Keratinocyte (primary cell): ENCODE measurements at regions not wholly inside any gene's neighbourhood (a gene's known extent, or its start where the extent isn't known, plus 50 kb on each side); places are given as distances from the start of the nearest gene placed in this dataset.
A peak's percentile ranks its signal among the peaks of the same experiment; 100 is the strongest.
"Not testable (repeated sequence)": the region's sequence is repeated elsewhere in the genome, so short reads cannot be mapped to it uniquely, and the experiment has no call there.

Experiments used
- DNase-seq: peaks from one replicate; pipeline ENCODE4 v3.0.0-alpha.2; 2011; ENCODE audit warnings: low read depth, missing footprints, low spot score
- FAIRE-seq: peaks from 2 replicates; lab custom pipeline; 2011; peaks lifted over from hg19 to GRCh38; lab: Jason Lieb, UNC
- H2AFZ ChIP-seq: 2 replicates; pipeline ENCODE4 v1.6.0; 2012; ENCODE audit warnings: low read length, control low read depth, inconsistent platforms; ENCODE audit not compliant: control insufficient read depth
- H3K27ac ChIP-seq: 2 replicates; pipeline ENCODE4 v1.5.1; 2011; ENCODE audit warnings: low read length; ENCODE audit not compliant: control insufficient read depth, insufficient read depth
- H3K27me3 ChIP-seq: 3 replicates; pipeline ENCODE4 v1.6.0; 2011; ENCODE audit warnings: low read length; ENCODE audit not compliant: control insufficient read depth, insufficient read depth; ENCODE audit errors: extremely low read depth
- H3K36me3 ChIP-seq, 2 experiments: 2 replicates in 1 of 2; 3 replicates in 1 of 2; pipeline ENCODE4 v1.5.1; 2011; ENCODE audit warnings: low read length in 2 of 2, mild to moderate bottlenecking in 1 of 2; ENCODE audit not compliant: control insufficient read depth in 2 of 2, insufficient read depth in 2 of 2; ENCODE audit errors: extremely low read depth in 1 of 2
- H3K4me1 ChIP-seq: 3 replicates; pipeline ENCODE4 v1.5.1; 2011; ENCODE audit warnings: low read length; ENCODE audit not compliant: control insufficient read depth, insufficient read depth; ENCODE audit errors: extremely low read depth
- H3K4me2 ChIP-seq: 3 replicates; pipeline ENCODE4 v1.6.0; 2011; ENCODE audit warnings: low read depth, low read length; ENCODE audit not compliant: control insufficient read depth, insufficient read depth; ENCODE audit errors: extremely low read depth
- H3K4me3 ChIP-seq, 3 experiments: fragments of 200-600 bp in 1 of 3; sonication (generic) in 1 of 3; 2 replicates in 2 of 3; 3 replicates in 1 of 3; pipeline ENCODE4 v1.5.1; 2011 to 2016; ENCODE audit warnings: low read length in 3 of 3, mild to moderate bottlenecking in 3 of 3, control low read depth in 2 of 3, inconsistent platforms in 1 of 3, low read depth in 1 of 3, mixed read lengths in 1 of 3, mixed run types in 1 of 3, moderate library complexity in 1 of 3; ENCODE audit not compliant: control insufficient read depth in 2 of 3, insufficient read depth in 2 of 3; ENCODE audit errors: extremely low read depth in 1 of 3
- H3K79me2 ChIP-seq: 2 replicates; pipeline ENCODE4 v1.6.0; 2012; ENCODE audit warnings: low read length; ENCODE audit not compliant: control insufficient read depth, insufficient read depth
- H3K9ac ChIP-seq: 3 replicates; pipeline ENCODE4 v1.6.0; 2011; ENCODE audit warnings: low read length; ENCODE audit not compliant: control insufficient read depth, insufficient read depth; ENCODE audit errors: extremely low read depth
- H3K9me1 ChIP-seq: 3 replicates; pipeline ENCODE4 v1.6.0; 2011; ENCODE audit warnings: low read length; ENCODE audit not compliant: control insufficient read depth, insufficient read depth; ENCODE audit errors: extremely low read depth
- H3K9me3 ChIP-seq: 2 replicates; pipeline ENCODE4 v1.5.1; 2012; ENCODE audit warnings: low read depth, low read length; ENCODE audit not compliant: control insufficient read depth
- H4K20me1 ChIP-seq: 3 replicates; pipeline ENCODE4 v1.6.0; 2011; ENCODE audit warnings: low read length; ENCODE audit not compliant: control insufficient read depth, insufficient read depth; ENCODE audit errors: extremely low read depth
- EZH2 ChIP-seq: IDR thresholded peaks from one replicate; pipeline ENCODE4 v1.6.1; 2012; ENCODE audit warnings: inconsistent platforms, mild to moderate bottlenecking, low read length, moderate library complexity
- dilution Hi-C: fragments of 300-500 bp; cut with MboI; formaldehyde crosslinking; loops from one replicate; pipeline ENCODE4 v1.7.0; 2020; ENCODE audit warnings: low sequenced_read_pairs; ENCODE audit not compliant: extremely low pct_ligation_motif_present
- TF ChIP-seq, protein P1 (sequence below), 3 experiments: IDR thresholded peaks in 1 of 3; conservative IDR thresholded peaks in 1 of 3; optimal IDR thresholded peaks in 1 of 3; 2 replicates in 2 of 3; 3 replicates in 1 of 3; pipeline versions ENCODE3 to v1.5.1; 2011; ENCODE audit warnings: low read length in 3 of 3, mild to moderate bottlenecking in 3 of 3, moderate library complexity in 2 of 3, control low read depth in 1 of 3, inconsistent platforms in 1 of 3; ENCODE audit not compliant: insufficient read depth in 2 of 3; ENCODE audit errors: extremely low read depth in 1 of 3

GRCh38 chr13:83077499-83077898, 804.8 kb downstream of the SLITRK1 start:
- H4K20me1 ChIP-seq = no peaks in the 10 kb centered on the region
- no peaks in the 10 kb centered on the region for H3K79me2 ChIP-seq
- no peak for FAIRE-seq
- no peaks in the 10 kb centered on the region for H3K36me3 ChIP-seq
- no peak overlapping the region for H3K27ac ChIP-seq
- no peak overlapping the region for H2AFZ ChIP-seq
- H3K9ac ChIP-seq = no peak overlapping the region
- no peak for TF ChIP-seq EZH2
- TF ChIP-seq, protein P1, sequence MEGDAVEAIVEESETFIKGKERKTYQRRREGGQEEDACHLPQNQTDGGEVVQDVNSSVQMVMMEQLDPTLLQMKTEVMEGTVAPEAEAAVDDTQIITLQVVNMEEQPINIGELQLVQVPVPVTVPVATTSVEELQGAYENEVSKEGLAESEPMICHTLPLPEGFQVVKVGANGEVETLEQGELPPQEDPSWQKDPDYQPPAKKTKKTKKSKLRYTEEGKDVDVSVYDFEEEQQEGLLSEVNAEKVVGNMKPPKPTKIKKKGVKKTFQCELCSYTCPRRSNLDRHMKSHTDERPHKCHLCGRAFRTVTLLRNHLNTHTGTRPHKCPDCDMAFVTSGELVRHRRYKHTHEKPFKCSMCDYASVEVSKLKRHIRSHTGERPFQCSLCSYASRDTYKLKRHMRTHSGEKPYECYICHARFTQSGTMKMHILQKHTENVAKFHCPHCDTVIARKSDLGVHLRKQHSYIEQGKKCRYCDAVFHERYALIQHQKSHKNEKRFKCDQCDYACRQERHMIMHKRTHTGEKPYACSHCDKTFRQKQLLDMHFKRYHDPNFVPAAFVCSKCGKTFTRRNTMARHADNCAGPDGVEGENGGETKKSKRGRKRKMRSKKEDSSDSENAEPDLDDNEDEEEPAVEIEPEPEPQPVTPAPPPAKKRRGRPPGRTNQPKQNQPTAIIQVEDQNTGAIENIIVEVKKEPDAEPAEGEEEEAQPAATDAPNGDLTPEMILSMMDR (optimal IDR thresholded peaks at IDR 0.05 in 1 of 3, IDR thresholded peaks at IDR 0.05 in 1 of 3, conservative IDR thresholded peaks at IDR 0.05 in 1 of 3; ENCODE audit: extremely low read depth in 1 of 3, insufficient read depth in 2 of 3, low read length in 3 of 3) = no peak
- dilution Hi-C loops = no loop called here
- H3K9me3 ChIP-seq = no peaks in the 10 kb centered on the region
- H3K4me2 ChIP-seq = no peak overlapping the region
- H3K9me1 ChIP-seq = no peaks in the 10 kb centered on the region
- no peak overlapping the region for H3K4me3 ChIP-seq
- H3K4me1 ChIP-seq = no peaks in the 10 kb centered on the region
- DNase-seq = no peak
- no peaks in the 10 kb centered on the region for H3K27me3 ChIP-seq

DNA sequence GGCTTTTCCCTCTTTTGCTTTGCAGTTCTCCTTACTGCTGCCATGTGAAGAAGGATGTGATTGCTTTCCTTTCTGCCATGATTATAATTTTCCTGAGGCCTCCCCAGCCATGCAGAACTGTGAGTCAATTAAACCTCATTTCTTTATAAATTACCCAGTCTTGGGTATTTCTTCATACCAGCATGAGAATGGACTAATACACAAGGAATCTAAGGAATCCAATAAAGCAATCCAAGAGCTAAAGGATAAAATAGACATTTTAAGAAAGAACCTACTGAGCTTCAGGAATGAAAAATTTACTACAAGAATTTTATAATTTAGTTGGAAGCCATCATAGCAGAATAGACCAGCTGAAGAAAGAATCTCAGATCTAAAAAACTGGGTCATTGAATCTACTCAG, 808.3 kb downstream of the SLITRK1 start:
- H3K27ac ChIP-seq, H3K79me2 ChIP-seq, H3K36me3 ChIP-seq, dilution Hi-C loops, H3K27me3 ChIP-seq, FAIRE-seq, H3K9ac ChIP-seq, H3K4me3 ChIP-seq, H3K4me2 ChIP-seq, H3K9me3 ChIP-seq, H4K20me1 ChIP-seq, H2AFZ ChIP-seq, H3K4me1 ChIP-seq, DNase-seq, H3K9me1 ChIP-seq: not testable (repeated sequence)

DNA sequence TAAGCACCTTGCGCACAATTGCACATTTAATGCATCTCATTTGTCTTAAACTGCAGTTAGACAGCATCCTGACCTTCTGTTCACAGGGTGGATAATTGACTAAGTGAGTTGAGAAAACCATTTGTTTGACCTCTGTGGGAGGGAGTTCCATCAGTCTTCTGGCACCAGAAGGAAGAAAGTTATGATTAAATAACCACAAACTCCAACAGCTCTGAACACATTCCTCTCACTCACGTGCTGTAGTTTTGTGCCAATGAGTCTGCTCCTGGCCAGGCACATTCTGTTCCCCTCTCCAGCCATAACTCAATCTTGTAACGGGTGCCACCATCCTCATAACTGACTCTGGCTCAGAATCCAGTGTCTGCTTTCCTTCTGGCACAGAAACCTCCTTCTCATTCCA, 817.2 kb downstream of the SLITRK1 start:
- no peak overlapping the region for H3K4me3 ChIP-seq
- no peak overlapping the region for H3K4me2 ChIP-seq
- H3K36me3 ChIP-seq = no peaks in the 10 kb centered on the region
- no peak overlapping the region for H3K27ac ChIP-seq
- no peaks in the 10 kb centered on the region for H3K9me1 ChIP-seq
- TF ChIP-seq, protein P1 (optimal IDR thresholded peaks at IDR 0.05 in 1 of 3, IDR thresholded peaks at IDR 0.05 in 1 of 3, conservative IDR thresholded peaks at IDR 0.05 in 1 of 3; ENCODE audit: extremely low read depth in 1 of 3, insufficient read depth in 2 of 3, low read length in 3 of 3) = no peak
- TF ChIP-seq EZH2 = no peak
- dilution Hi-C loops = no loop called here
- no peak overlapping the region for H3K9ac ChIP-seq
- DNase-seq (no peak), FAIRE-seq (peak; percentile 32)
- H2AFZ ChIP-seq = no peak overlapping the region
- H3K9me3 ChIP-seq = no peaks in the 10 kb centered on the region
- no peaks in the 10 kb centered on the region for H3K27me3 ChIP-seq
- no peaks in the 10 kb centered on the region for H3K79me2 ChIP-seq
- no peaks in the 10 kb centered on the region for H3K4me1 ChIP-seq
- H4K20me1 ChIP-seq = no peaks in the 10 kb centered on the region
